Esophagus muscularis mucosa (tissue), 4 donors: ENCODE measurements at regions not wholly inside any gene's neighbourhood (a gene's known extent, or its start where the extent isn't known, plus 50 kb on each side); places are given as distances from the start of the nearest gene placed in this dataset.

Experiments
- EP300 ChIP-seq: sonication (generic); formaldehyde crosslinking; IDR thresholded peaks from one replicate; pipeline ENCODE4 v1.6.1; 2017; ENCODE audit warnings: antibody characterized with exemption
- POLR2A ChIP-seq: fragments of 450-650 bp; IDR thresholded peaks from one replicate; pipeline ENCODE4 v1.6.1; 2017; ENCODE audit warnings: antibody characterized with exemption, moderate library complexity, mild to moderate bottlenecking, low read depth
- TF ChIP-seq, protein P1 (sequence below), 3 experiments: fragments of 200-600 bp in 2 of 3; fragments of 450-650 bp in 1 of 3; sonication (generic) in 2 of 3; IDR thresholded peaks; one replicate each; pipeline ENCODE4 v1.5.1; 2017 to 2019; ENCODE audit warnings: antibody characterized with exemption in 3 of 3, mild to moderate bottlenecking in 2 of 3, moderate library complexity in 1 of 3

GRCh38 chr5:159417170-159417569 lies 86.9 kb upstream of the IL12B start:
- TF ChIP-seq, protein P1, sequence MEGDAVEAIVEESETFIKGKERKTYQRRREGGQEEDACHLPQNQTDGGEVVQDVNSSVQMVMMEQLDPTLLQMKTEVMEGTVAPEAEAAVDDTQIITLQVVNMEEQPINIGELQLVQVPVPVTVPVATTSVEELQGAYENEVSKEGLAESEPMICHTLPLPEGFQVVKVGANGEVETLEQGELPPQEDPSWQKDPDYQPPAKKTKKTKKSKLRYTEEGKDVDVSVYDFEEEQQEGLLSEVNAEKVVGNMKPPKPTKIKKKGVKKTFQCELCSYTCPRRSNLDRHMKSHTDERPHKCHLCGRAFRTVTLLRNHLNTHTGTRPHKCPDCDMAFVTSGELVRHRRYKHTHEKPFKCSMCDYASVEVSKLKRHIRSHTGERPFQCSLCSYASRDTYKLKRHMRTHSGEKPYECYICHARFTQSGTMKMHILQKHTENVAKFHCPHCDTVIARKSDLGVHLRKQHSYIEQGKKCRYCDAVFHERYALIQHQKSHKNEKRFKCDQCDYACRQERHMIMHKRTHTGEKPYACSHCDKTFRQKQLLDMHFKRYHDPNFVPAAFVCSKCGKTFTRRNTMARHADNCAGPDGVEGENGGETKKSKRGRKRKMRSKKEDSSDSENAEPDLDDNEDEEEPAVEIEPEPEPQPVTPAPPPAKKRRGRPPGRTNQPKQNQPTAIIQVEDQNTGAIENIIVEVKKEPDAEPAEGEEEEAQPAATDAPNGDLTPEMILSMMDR (IDR thresholded peaks at IDR 0.05): no peak
- TF ChIP-seq POLR2A (no peak), EP300 (no peak)
